GM23338 (cell line): ENCODE measurements at regions not wholly inside any gene's neighbourhood (a gene's known extent, or its start where the extent isn't known, plus 50 kb on each side); places are given as distances from the start of the nearest gene placed in this dataset.

Source experiments
- CREB1 ChIP-seq: fragments of 250-450 bp; sonication (Bioruptor Pico); IDR thresholded peaks from 2 replicates; pipeline ENCODE4 v1.5.0; 2020; ENCODE audit warnings: low read depth, mild to moderate bottlenecking, moderate library complexity
- EZH2 ChIP-seq: fragments of 200-600 bp; sonication (generic); IDR thresholded peaks from one replicate; pipeline ENCODE4 v1.8.0; 2017; ENCODE audit warnings: antibody characterized with exemption, mild to moderate bottlenecking, low read depth; ENCODE audit not compliant: unreplicated experiment
- EZH2phosphoT487 ChIP-seq: fragments of 200-600 bp; sonication (generic); IDR thresholded peaks from one replicate; pipeline ENCODE4 v1.8.1; 2018; ENCODE audit warnings: antibody characterized with exemption; ENCODE audit not compliant: unreplicated experiment
- JUNB ChIP-seq: IDR thresholded peaks from one replicate; pipeline ENCODE4 v1.6.1; 2016; ENCODE audit warnings: antibody characterized with exemption; ENCODE audit not compliant: unreplicated experiment
- NANOG ChIP-seq: IDR thresholded peaks from 2 replicates; pipeline ENCODE4 v1.6.1; 2016; ENCODE audit warnings: antibody characterized with exemption, borderline replicate concordance
- POLR2AphosphoS5 ChIP-seq: IDR thresholded peaks from 2 replicates; pipeline ENCODE4 v1.6.1; 2016; ENCODE audit warnings: antibody characterized with exemption, low read depth
- ZNF331 ChIP-seq: fragments of 250-450 bp; sonication (Bioruptor Pico); IDR thresholded peaks from 2 replicates; pipeline ENCODE4 v1.5.0; 2020; ENCODE audit warnings: low read depth, mild to moderate bottlenecking, moderate library complexity
- TF ChIP-seq, protein P1 (sequence below), 2 experiments: fragments of 200-600 bp in 1 of 2; sonication (generic) in 1 of 2; conservative IDR thresholded peaks; 2 replicates each; pipeline versions ENCODE4 v1.5.1 to v1.6.1; 2016 to 2017; ENCODE audit warnings: antibody characterized with exemption in 2 of 2, low read depth in 2 of 2, mild to moderate bottlenecking in 2 of 2, moderate library complexity in 1 of 2
- TF ChIP-seq, protein P2 (sequence below): IDR thresholded peaks from 2 replicates; pipeline ENCODE4 v1.6.1; 2016; ENCODE audit warnings: antibody characterized with exemption
- TF ChIP-seq, protein P3 (sequence below): IDR thresholded peaks from one replicate; pipeline ENCODE4 v1.6.1; 2018; ENCODE audit warnings: antibody characterized with exemption; ENCODE audit not compliant: unreplicated experiment
- TF ChIP-seq, protein P4 (sequence below): fragments of 250-450 bp; sonication (Bioruptor Pico); IDR thresholded peaks from 2 replicates; pipeline ENCODE4 v1.5.0; 2020; ENCODE audit warnings: mild to moderate bottlenecking, moderate library complexity

DNA sequence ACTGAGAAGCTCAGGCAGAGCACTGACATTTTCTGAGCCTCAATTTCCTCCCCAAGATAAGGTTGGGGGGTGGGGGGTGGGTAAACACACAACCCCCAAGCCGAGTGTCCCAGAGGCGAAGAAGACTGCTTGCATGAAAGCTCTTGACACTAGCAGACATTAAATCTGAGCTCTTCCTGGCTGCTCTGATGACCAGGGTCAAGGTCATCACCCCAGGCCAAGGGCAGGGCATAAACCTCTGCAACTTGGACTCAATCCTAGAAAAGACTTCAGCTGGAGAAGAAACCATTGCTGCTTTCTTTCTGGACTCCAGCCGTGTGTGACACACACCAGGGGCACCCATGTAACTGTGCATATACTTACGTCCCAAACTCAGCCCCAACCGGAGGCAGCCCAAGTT is 109.0 kb downstream of the BANF2 start:
- TF ChIP-seq CREB1 (CRISPR knock-in tag) (no peak), EZH2phosphoT487 (no peak), POLR2AphosphoS5 (no peak), EZH2 (no peak), ZNF331 (CRISPR knock-in tag) (no peak), JUNB (no peak), NANOG (no peak)
- TF ChIP-seq, protein P1, sequence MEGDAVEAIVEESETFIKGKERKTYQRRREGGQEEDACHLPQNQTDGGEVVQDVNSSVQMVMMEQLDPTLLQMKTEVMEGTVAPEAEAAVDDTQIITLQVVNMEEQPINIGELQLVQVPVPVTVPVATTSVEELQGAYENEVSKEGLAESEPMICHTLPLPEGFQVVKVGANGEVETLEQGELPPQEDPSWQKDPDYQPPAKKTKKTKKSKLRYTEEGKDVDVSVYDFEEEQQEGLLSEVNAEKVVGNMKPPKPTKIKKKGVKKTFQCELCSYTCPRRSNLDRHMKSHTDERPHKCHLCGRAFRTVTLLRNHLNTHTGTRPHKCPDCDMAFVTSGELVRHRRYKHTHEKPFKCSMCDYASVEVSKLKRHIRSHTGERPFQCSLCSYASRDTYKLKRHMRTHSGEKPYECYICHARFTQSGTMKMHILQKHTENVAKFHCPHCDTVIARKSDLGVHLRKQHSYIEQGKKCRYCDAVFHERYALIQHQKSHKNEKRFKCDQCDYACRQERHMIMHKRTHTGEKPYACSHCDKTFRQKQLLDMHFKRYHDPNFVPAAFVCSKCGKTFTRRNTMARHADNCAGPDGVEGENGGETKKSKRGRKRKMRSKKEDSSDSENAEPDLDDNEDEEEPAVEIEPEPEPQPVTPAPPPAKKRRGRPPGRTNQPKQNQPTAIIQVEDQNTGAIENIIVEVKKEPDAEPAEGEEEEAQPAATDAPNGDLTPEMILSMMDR (conservative IDR thresholded peaks at IDR 0.05; ENCODE audit: low read depth in 2 of 2): no peak
- TF ChIP-seq, protein P2, sequence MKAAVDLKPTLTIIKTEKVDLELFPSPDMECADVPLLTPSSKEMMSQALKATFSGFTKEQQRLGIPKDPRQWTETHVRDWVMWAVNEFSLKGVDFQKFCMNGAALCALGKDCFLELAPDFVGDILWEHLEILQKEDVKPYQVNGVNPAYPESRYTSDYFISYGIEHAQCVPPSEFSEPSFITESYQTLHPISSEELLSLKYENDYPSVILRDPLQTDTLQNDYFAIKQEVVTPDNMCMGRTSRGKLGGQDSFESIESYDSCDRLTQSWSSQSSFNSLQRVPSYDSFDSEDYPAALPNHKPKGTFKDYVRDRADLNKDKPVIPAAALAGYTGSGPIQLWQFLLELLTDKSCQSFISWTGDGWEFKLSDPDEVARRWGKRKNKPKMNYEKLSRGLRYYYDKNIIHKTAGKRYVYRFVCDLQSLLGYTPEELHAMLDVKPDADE: no peak
- TF ChIP-seq, protein P3, sequence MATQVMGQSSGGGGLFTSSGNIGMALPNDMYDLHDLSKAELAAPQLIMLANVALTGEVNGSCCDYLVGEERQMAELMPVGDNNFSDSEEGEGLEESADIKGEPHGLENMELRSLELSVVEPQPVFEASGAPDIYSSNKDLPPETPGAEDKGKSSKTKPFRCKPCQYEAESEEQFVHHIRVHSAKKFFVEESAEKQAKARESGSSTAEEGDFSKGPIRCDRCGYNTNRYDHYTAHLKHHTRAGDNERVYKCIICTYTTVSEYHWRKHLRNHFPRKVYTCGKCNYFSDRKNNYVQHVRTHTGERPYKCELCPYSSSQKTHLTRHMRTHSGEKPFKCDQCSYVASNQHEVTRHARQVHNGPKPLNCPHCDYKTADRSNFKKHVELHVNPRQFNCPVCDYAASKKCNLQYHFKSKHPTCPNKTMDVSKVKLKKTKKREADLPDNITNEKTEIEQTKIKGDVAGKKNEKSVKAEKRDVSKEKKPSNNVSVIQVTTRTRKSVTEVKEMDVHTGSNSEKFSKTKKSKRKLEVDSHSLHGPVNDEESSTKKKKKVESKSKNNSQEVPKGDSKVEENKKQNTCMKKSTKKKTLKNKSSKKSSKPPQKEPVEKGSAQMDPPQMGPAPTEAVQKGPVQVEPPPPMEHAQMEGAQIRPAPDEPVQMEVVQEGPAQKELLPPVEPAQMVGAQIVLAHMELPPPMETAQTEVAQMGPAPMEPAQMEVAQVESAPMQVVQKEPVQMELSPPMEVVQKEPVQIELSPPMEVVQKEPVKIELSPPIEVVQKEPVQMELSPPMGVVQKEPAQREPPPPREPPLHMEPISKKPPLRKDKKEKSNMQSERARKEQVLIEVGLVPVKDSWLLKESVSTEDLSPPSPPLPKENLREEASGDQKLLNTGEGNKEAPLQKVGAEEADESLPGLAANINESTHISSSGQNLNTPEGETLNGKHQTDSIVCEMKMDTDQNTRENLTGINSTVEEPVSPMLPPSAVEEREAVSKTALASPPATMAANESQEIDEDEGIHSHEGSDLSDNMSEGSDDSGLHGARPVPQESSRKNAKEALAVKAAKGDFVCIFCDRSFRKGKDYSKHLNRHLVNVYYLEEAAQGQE: no peak
- TF ChIP-seq, protein P4, sequence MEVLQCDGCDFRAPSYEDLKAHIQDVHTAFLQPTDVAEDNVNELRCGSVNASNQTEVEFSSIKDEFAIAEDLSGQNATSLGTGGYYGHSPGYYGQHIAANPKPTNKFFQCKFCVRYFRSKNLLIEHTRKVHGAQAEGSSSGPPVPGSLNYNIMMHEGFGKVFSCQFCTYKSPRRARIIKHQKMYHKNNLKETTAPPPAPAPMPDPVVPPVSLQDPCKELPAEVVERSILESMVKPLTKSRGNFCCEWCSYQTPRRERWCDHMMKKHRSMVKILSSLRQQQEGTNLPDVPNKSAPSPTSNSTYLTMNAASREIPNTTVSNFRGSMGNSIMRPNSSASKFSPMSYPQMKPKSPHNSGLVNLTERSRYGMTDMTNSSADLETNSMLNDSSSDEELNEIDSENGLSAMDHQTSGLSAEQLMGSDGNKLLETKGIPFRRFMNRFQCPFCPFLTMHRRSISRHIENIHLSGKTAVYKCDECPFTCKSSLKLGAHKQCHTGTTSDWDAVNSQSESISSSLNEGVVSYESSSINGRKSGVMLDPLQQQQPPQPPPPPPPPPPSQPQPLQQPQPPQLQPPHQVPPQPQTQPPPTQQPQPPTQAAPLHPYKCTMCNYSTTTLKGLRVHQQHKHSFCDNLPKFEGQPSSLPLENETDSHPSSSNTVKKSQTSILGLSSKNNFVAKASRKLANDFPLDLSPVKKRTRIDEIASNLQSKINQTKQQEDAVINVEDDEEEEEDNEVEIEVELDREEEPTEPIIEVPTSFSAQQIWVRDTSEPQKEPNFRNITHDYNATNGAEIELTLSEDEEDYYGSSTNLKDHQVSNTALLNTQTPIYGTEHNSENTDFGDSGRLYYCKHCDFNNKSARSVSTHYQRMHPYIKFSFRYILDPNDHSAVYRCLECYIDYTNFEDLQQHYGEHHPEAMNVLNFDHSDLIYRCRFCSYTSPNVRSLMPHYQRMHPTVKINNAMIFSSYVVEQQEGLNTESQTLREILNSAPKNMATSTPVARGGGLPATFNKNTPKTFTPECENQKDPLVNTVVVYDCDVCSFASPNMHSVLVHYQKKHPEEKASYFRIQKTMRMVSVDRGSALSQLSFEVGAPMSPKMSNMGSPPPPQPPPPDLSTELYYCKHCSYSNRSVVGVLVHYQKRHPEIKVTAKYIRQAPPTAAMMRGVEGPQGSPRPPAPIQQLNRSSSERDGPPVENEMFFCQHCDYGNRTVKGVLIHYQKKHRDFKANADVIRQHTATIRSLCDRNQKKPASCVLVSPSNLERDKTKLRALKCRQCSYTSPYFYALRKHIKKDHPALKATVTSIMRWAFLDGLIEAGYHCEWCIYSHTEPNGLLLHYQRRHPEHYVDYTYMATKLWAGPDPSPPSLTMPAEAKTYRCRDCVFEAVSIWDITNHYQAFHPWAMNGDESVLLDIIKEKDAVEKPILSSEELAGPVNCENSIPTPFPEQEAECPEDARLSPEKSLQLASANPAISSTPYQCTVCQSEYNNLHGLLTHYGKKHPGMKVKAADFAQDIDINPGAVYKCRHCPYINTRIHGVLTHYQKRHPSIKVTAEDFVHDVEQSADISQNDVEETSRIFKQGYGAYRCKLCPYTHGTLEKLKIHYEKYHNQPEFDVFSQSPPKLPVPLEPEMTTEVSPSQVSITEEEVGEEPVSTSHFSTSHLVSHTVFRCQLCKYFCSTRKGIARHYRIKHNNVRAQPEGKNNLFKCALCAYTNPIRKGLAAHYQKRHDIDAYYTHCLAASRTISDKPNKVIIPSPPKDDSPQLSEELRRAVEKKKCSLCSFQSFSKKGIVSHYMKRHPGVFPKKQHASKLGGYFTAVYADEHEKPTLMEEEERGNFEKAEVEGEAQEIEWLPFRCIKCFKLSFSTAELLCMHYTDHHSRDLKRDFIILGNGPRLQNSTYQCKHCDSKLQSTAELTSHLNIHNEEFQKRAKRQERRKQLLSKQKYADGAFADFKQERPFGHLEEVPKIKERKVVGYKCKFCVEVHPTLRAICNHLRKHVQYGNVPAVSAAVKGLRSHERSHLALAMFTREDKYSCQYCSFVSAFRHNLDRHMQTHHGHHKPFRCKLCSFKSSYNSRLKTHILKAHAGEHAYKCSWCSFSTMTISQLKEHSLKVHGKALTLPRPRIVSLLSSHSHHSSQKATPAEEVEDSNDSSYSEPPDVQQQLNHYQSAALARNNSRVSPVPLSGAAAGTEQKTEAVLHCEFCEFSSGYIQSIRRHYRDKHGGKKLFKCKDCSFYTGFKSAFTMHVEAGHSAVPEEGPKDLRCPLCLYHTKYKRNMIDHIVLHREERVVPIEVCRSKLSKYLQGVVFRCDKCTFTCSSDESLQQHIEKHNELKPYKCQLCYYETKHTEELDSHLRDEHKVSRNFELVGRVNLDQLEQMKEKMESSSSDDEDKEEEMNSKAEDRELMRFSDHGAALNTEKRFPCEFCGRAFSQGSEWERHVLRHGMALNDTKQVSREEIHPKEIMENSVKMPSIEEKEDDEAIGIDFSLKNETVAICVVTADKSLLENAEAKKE (CRISPR knock-in tag): no peak
